MM.1S (cell line): ENCODE measurements at regions not wholly inside any gene's neighbourhood (a gene's known extent, or its start where the extent isn't known, plus 50 kb on each side); places are given as distances from the start of the nearest gene placed in this dataset.

Experiments
- DNase-seq: peaks from one replicate; pipeline ENCODE4 v3.0.0-alpha.2; 2015
- H2AFZ ChIP-seq: fragments of 300-600 bp; sonication (generic); 2 replicates; pipeline ENCODE4 v1.6.0; 2016; ENCODE audit warnings: antibody characterized with exemption, low read length
- H3F3A ChIP-seq: fragments of 300-600 bp; sonication (generic); 2 replicates; pipeline ENCODE4 v1.6.1; 2016; ENCODE audit warnings: mild to moderate bottlenecking, antibody characterized with exemption, low read length, moderate library complexity, mixed read lengths; ENCODE audit not compliant: insufficient read depth
- H3K27ac ChIP-seq: fragments of 300-600 bp; sonication (generic); 2 replicates; pipeline ENCODE4 v1.5.1; 2016; ENCODE audit warnings: mild to moderate bottlenecking, low read length
- H3K27me3 ChIP-seq: fragments of 300-600 bp; sonication (generic); replicated peaks from 2 replicates; pipeline ENCODE4 v1.6.0; 2016; ENCODE audit warnings: low read length; ENCODE audit not compliant: insufficient read depth
- H3K36me3 ChIP-seq: fragments of 300-600 bp; sonication (generic); replicated peaks from 2 replicates; pipeline ENCODE4 v1.6.1; 2016; ENCODE audit warnings: mild to moderate bottlenecking, low read length, mixed read lengths; ENCODE audit not compliant: insufficient read depth
- H3K4me1 ChIP-seq: fragments of 300-600 bp; sonication (generic); 2 replicates; pipeline ENCODE4 v1.6.1; 2016; ENCODE audit warnings: low read length, mixed read lengths
- H3K4me2 ChIP-seq: fragments of 300-600 bp; sonication (generic); 2 replicates; pipeline ENCODE4 v1.6.0; 2016; ENCODE audit warnings: low read depth, low read length
- H3K4me3 ChIP-seq: fragments of 300-600 bp; sonication (generic); 2 replicates; pipeline ENCODE4 v1.5.1; 2016; ENCODE audit warnings: low read length, mixed read lengths
- H3K79me2 ChIP-seq: fragments of 300-600 bp; sonication (generic); 2 replicates; pipeline ENCODE4 v1.6.1; 2016; ENCODE audit warnings: mixed run types, low read length, mixed read lengths
- H3K9ac ChIP-seq: fragments of 300-600 bp; sonication (generic); 2 replicates; pipeline ENCODE4 v1.6.1; 2016; ENCODE audit warnings: low read length, mixed read lengths
- H3K9me2 ChIP-seq: fragments of 300-600 bp; sonication (generic); replicated peaks from 2 replicates; pipeline ENCODE4 v1.6.1; 2016; ENCODE audit warnings: mild to moderate bottlenecking, low read length, mixed read lengths; ENCODE audit not compliant: insufficient read depth
- H3K9me3 ChIP-seq: fragments of 300-600 bp; sonication (generic); replicated peaks from 2 replicates; pipeline ENCODE4 v1.6.1; 2016; ENCODE audit warnings: mild to moderate bottlenecking, low read length, mixed read lengths; ENCODE audit not compliant: insufficient read depth
- H4K20me1 ChIP-seq: fragments of 300-600 bp; sonication (generic); 2 replicates; pipeline ENCODE4 v1.6.1; 2016; ENCODE audit warnings: mild to moderate bottlenecking, low read length, moderate library complexity, mixed read lengths; ENCODE audit not compliant: insufficient read depth
- CTCF ChIP-seq: fragments of 300-600 bp; sonication (generic); IDR thresholded peaks from 2 replicates; pipeline ENCODE4 v1.5.1; 2016; ENCODE audit warnings: antibody characterized with exemption, low read length, mixed read lengths
- EZH2 ChIP-seq: fragments of 300-600 bp; sonication (generic); optimal IDR thresholded peaks from 2 replicates; pipeline ENCODE3; 2017; ENCODE audit warnings: low read depth, mild to moderate bottlenecking, antibody characterized with exemption, low read length, mixed read lengths
- EZH2phosphoT487 ChIP-seq: fragments of 300-600 bp; sonication (generic); IDR thresholded peaks from 2 replicates; pipeline ENCODE4 v1.6.1; 2018; ENCODE audit warnings: antibody characterized with exemption, low read length

- no peak overlapping the region for H2AFZ ChIP-seq
- DNase-seq: no peak
- TF ChIP-seq CTCF: no peak
- no peak for TF ChIP-seq EZH2phosphoT487
- TF ChIP-seq EZH2: no peak
These were observed 753.8 kb upstream of the FOXG1 start for GRCh38 chr14:28012629-28013415.

GRCh38 chr14:28020112-28020511 lies 746.5 kb upstream of the FOXG1 start:
- H3K9me3 ChIP-seq: no peaks in the 10 kb centered on the region
- no peaks in the 10 kb centered on the region for H4K20me1 ChIP-seq
- H3K9me2 ChIP-seq: no peaks in the 10 kb centered on the region
- no peaks in the 10 kb centered on the region for H3K36me3 ChIP-seq
- H3F3A ChIP-seq: no peaks in the 10 kb centered on the region
- DNase-seq: no peak
- no peaks in the 10 kb centered on the region for H3K27me3 ChIP-seq
- TF ChIP-seq CTCF: no peak
- TF ChIP-seq EZH2: no peak
- no peak for TF ChIP-seq EZH2phosphoT487
- H3K4me1 ChIP-seq: no peaks in the 10 kb centered on the region
- no peak overlapping the region for H3K9ac ChIP-seq
- H3K4me2 ChIP-seq: no peak overlapping the region
- no peak overlapping the region for H3K4me3 ChIP-seq
- H2AFZ ChIP-seq: no peak overlapping the region
- no peak overlapping the region for H3K27ac ChIP-seq
- H3K79me2 ChIP-seq: no peaks in the 10 kb centered on the region

More at GRCh38 chr14:28012629-28013415, 753.8 kb upstream of the FOXG1 start:
- Histone ChIP-seq H3K9me3 (no peaks in the 10 kb centered on the region), H4K20me1 (no peaks in the 10 kb centered on the region), H3K9ac (no peak overlapping the region), H3K9me2 (no peaks in the 10 kb centered on the region), H3K4me3 (no peak overlapping the region), H3K36me3 (no peaks in the 10 kb centered on the region), H3K4me1 (no peaks in the 10 kb centered on the region), H3K27ac (no peak overlapping the region), H3K27me3 (no peaks in the 10 kb centered on the region), H3F3A (no peaks in the 10 kb centered on the region), H3K79me2 (no peaks in the 10 kb centered on the region), H3K4me2 (no peak overlapping the region)

- H4K20me1 ChIP-seq: no peaks in the 10 kb centered on the region
- H3K4me3 ChIP-seq: no peak overlapping the region
- no peak overlapping the region for H2AFZ ChIP-seq
- no peak overlapping the region for H3K9ac ChIP-seq
- H3K4me2 ChIP-seq: no peak overlapping the region
- no peaks in the 10 kb centered on the region for H3K4me1 ChIP-seq
- H3K27me3 ChIP-seq: no peaks in the 10 kb centered on the region
- TF ChIP-seq EZH2: no peak
- TF ChIP-seq EZH2phosphoT487: no peak
- H3K79me2 ChIP-seq: no peaks in the 10 kb centered on the region
- no peaks in the 10 kb centered on the region for H3K9me3 ChIP-seq
- no peaks in the 10 kb centered on the region for H3K36me3 ChIP-seq
- no peak overlapping the region for H3K27ac ChIP-seq
- H3K9me2 ChIP-seq: no peaks in the 10 kb centered on the region
- H3F3A ChIP-seq: no peaks in the 10 kb centered on the region
- DNase-seq: no peak
These were observed 742.7 kb upstream of the FOXG1 start for GRCh38 chr14:28023853-28024252.

- Histone ChIP-seq H4K20me1 (no peaks in the 10 kb centered on the region), H3K79me2 (no peaks in the 10 kb centered on the region), H3F3A (no peaks in the 10 kb centered on the region), H3K4me1 (peaks cover 5% of the 10 kb centered on the region; the same call in 1 of the 2 replicates), H3K9me3 (no peaks in the 10 kb centered on the region), H3K4me2 (no peak overlapping the region), H3K9me2 (no peaks in the 10 kb centered on the region), H3K9ac (no peak overlapping the region), H3K36me3 (no peaks in the 10 kb centered on the region), H3K27me3 (no peaks in the 10 kb centered on the region), H3K27ac (no peak overlapping the region), H2AFZ (no peak overlapping the region), H3K4me3 (no peak overlapping the region)
- TF ChIP-seq EZH2phosphoT487 (no peak), CTCF (no peak), EZH2 (no peak)
- no peak for DNase-seq
These were observed 714.3 kb upstream of the FOXG1 start for GRCh38 chr14:28052251-28052650.
